ENCODE measurements at regions not wholly inside any gene's neighbourhood (a gene's known extent, or its start where the extent isn't known, plus 50 kb on each side); places are given as distances from the start of the nearest gene placed in this dataset.
A peak's percentile ranks its signal among the peaks of the same experiment; 100 is the strongest.

DNA sequence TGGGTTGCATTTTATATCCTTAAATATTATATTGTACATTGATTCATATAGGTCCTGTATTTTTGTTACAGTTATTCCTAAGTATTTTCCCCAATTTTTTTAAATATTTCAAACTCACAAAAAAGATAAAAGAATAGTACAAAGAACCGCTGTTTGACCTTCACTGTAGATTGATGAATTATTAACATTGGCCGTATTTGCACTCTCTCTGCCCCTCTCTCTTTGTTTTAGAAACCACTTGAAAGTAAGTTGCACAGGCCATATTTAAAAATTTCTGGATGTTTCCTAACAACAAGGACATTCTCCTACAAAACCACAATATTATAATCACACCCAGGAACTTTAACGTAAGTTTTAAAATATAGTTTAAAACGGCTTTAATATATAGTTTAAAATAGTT is 72.0 kb upstream of the DUSP22 start:
- intact Hi-C loops (cut with micrococcal nuclease; ENCODE audit: unreplicated experiment): no loop called here

GRCh38 chr6:220721-221475 is 71.4 kb upstream of the DUSP22 start:
- H3K4me2 ChIP-seq (ENCODE audit: low read length): peak overlapping the region; percentile 67
- H2AFZ ChIP-seq (ENCODE audit: low read length): peak overlapping the region; percentile 79
- POLR2A ChIA-PET: interaction anchor here (0.6 to 2.5 kb wide), 20 partner anchors 12 to 174 kb away, joined by 3 to 12 read pairs (median 3); partner anchors contain the start of gene DUSP22
- no peaks in the 10 kb centered on the region for H4K20me1 ChIP-seq (ENCODE audit: insufficient read depth, low read length)
- BruUV-seq (replicated peaks): no TSS peak
- CTCF ChIA-PET (ENCODE audit: unreplicated experiment): interaction anchor here (0.9 to 1.6 kb wide), 3 partner anchors 12 to 140 kb away, joined by 3 to 5 read pairs (median 4); no protein-coding TSS in a partner anchor
- H3K9me2 ChIP-seq (ENCODE audit: insufficient read depth, low read length): no peaks in the 10 kb centered on the region
- H3K36me3 ChIP-seq (ENCODE audit: insufficient read depth, low read length): no peaks in the 10 kb centered on the region
- H3K4me3 ChIP-seq (ENCODE audit: low read depth, low read length, poor library complexity, severe bottlenecking): peak overlapping the region; percentile 20
- peak; percentile 44 for DNase-seq (ENCODE audit: low spot score)
- peak overlapping the region; percentile 22 for H3K27ac ChIP-seq (ENCODE audit: low read depth, low read length, poor library complexity, severe bottlenecking)
- peaks cover 61% of the 10 kb centered on the region for H3K4me1 ChIP-seq (ENCODE audit: insufficient read depth, low read length, poor library complexity, severe bottlenecking)
- H3K79me2 ChIP-seq (ENCODE audit: insufficient read depth, low read depth, low read length): no peaks in the 10 kb centered on the region
- no peaks in the 10 kb centered on the region for H3K9me3 ChIP-seq (ENCODE audit: low read length)
- TF ChIP-seq CTCF (conservative IDR thresholded peaks at IDR 0.05; ENCODE audit: low read length) (no peak), EZH2phosphoT487 (IDR thresholded peaks at IDR 0.05; ENCODE audit: borderline replicate concordance, low read depth, low read length) (no peak)
- intact Hi-C loops (cut with micrococcal nuclease; ENCODE audit: unreplicated experiment): no loop called here

More for the DNA sequence above, 72.0 kb upstream of the DUSP22 start:
- DNase-seq (ENCODE audit: low spot score): no peak
- no peak for TF ChIP-seq EZH2phosphoT487 (IDR thresholded peaks at IDR 0.05; ENCODE audit: borderline replicate concordance, low read depth, low read length)
- TF ChIP-seq CTCF (conservative IDR thresholded peaks at IDR 0.05; ENCODE audit: low read length): no peak
- ChIA-PET CTCF (ENCODE audit: unreplicated experiment) (interaction anchor here (1.2 to 1.6 kb wide), 2 partner anchors 13 to 141 kb away, joined by 3 to 5 read pairs; no protein-coding TSS in a partner anchor), POLR2A (interaction anchor here (0.6 to 2.5 kb wide), 15 partner anchors 12 to 175 kb away, joined by 3 to 12 read pairs (median 3); no protein-coding TSS in a partner anchor)
- no peak overlapping the region for H3K4me3 ChIP-seq (ENCODE audit: low read depth, low read length, poor library complexity, severe bottlenecking)
- no peak overlapping the region for H3K27ac ChIP-seq (ENCODE audit: low read depth, low read length, poor library complexity, severe bottlenecking)
- no peaks in the 10 kb centered on the region for H3K36me3 ChIP-seq (ENCODE audit: insufficient read depth, low read length)
- no peaks in the 10 kb centered on the region for H3K9me2 ChIP-seq (ENCODE audit: insufficient read depth, low read length)
- H3K9me3 ChIP-seq (ENCODE audit: low read length): no peaks in the 10 kb centered on the region
- H2AFZ ChIP-seq (ENCODE audit: low read length): peak overlapping the region; percentile 79; the same call in 1 of the 2 replicates
- BruUV-seq (replicated peaks): no TSS peak
- peaks cover 67% of the 10 kb centered on the region for H3K4me1 ChIP-seq (ENCODE audit: insufficient read depth, low read length, poor library complexity, severe bottlenecking)
- H3K4me2 ChIP-seq (ENCODE audit: low read length): peak overlapping the region; percentile 67; the same call in 1 of the 2 replicates
- no peaks in the 10 kb centered on the region for H4K20me1 ChIP-seq (ENCODE audit: insufficient read depth, low read length)
- no peaks in the 10 kb centered on the region for H3K79me2 ChIP-seq (ENCODE audit: insufficient read depth, low read depth, low read length)
